ENCODE measurements at regions not wholly inside any gene's neighbourhood (a gene's known extent, or its start where the extent isn't known, plus 50 kb on each side); places are given as distances from the start of the nearest gene placed in this dataset.

- 22 to 25% methylated on average over 32 of the region's 32 CpGs for WGBS, 2 donors
- Histone ChIP-seq H3K27ac (ENCODE audit: low read depth in 1 of 2, low read length in 1 of 2) (no peak overlapping the region), H3K9me3 (ENCODE audit: control insufficient read depth in 4 of 4, insufficient read depth in 3 of 4, low read length in 3 of 4) (peaks cover 0 to 2% (median 0%) of the 10 kb centered on the region in 4 donors), H3K9ac (ENCODE audit: insufficient read depth in 1 of 2, low read length in 2 of 2) (no peak overlapping the region), H3K27me3 (ENCODE audit: control insufficient read depth in 3 of 3, insufficient read depth in 3 of 3, low read length in 2 of 3) (peaks cover 0 to 2% (median 0%) of the 10 kb centered on the region in 3 donors), H3K36me3 (ENCODE audit: control insufficient read depth in 4 of 4, insufficient read depth in 4 of 4, low read length in 4 of 4) (no peaks in the 10 kb centered on the region), H3K4me3 (no peak overlapping the region), H3K4me1 (ENCODE audit: control insufficient read depth in 5 of 5, insufficient read depth in 5 of 5, low read length in 5 of 5) (peaks cover 0 to 5% (median 0%) of the 10 kb centered on the region in 5 donors)
- ATAC-seq (ENCODE audit: insufficient read depth, low FRiP score) (peak; percentile 80), DNase-seq (peak; percentile 83 to 89 (median 86))
- peak; percentile 84 for TF ChIP-seq CTCF (IDR thresholded peaks at IDR 0.05; ENCODE audit: control extremely low read depth, extremely low read depth)
These were observed 81.8 kb downstream of the EMP1 start for GRCh38 chr12:13278249-13278787.

- Histone ChIP-seq H3K36me3 (ENCODE audit: control insufficient read depth in 4 of 4, insufficient read depth in 4 of 4, low read length in 4 of 4) (no peaks in the 10 kb centered on the region), H3K4me1 (ENCODE audit: control insufficient read depth in 5 of 5, insufficient read depth in 5 of 5, low read length in 5 of 5) (peaks cover 0 to 5% (median 0%) of the 10 kb centered on the region in 5 donors), H3K9ac (ENCODE audit: insufficient read depth in 1 of 2, low read length in 2 of 2) (no peak overlapping the region), H3K9me3 (ENCODE audit: control insufficient read depth in 4 of 4, insufficient read depth in 3 of 4, low read length in 3 of 4) (peaks cover 0 to 2% (median 0%) of the 10 kb centered on the region in 4 donors), H3K27me3 (ENCODE audit: control insufficient read depth in 3 of 3, insufficient read depth in 3 of 3, low read length in 2 of 3) (peaks cover 0 to 2% (median 0%) of the 10 kb centered on the region in 3 donors), H3K4me3 (no peak overlapping the region), H3K27ac (ENCODE audit: low read depth in 1 of 2, low read length in 1 of 2) (no peak overlapping the region)
- 76 to 81% methylated on average over 4 of the region's 4 CpGs for whole genome bisulfite sequencing, 2 donors
- DNase-seq, result no peak
- TF ChIP-seq CTCF (IDR thresholded peaks at IDR 0.05; ENCODE audit: control extremely low read depth, extremely low read depth), result no peak
- no peak for ATAC-seq (ENCODE audit: insufficient read depth, low FRiP score)
These were observed 80.8 kb downstream of the EMP1 start for GRCh38 chr12:13277293-13277692.

GRCh38 chr12:13275241-13276085, 78.9 kb downstream of the EMP1 start:
- Histone ChIP-seq H3K4me1 (ENCODE audit: control insufficient read depth in 5 of 5, insufficient read depth in 5 of 5, low read length in 5 of 5) (peaks cover 0 to 5% (median 0%) of the 10 kb centered on the region in 5 donors), H3K27me3 (ENCODE audit: control insufficient read depth in 3 of 3, insufficient read depth in 3 of 3, low read length in 2 of 3) (peaks cover 0 to 2% (median 0%) of the 10 kb centered on the region in 3 donors), H3K9me3 (ENCODE audit: control insufficient read depth in 4 of 4, insufficient read depth in 3 of 4, low read length in 3 of 4) (peaks cover 0 to 2% (median 0%) of the 10 kb centered on the region in 4 donors), H3K9ac (ENCODE audit: insufficient read depth in 1 of 2, low read length in 2 of 2) (no peak overlapping the region), H3K27ac (ENCODE audit: low read depth in 1 of 2, low read length in 1 of 2) (no peak overlapping the region), H3K36me3 (ENCODE audit: control insufficient read depth in 4 of 4, insufficient read depth in 4 of 4, low read length in 4 of 4) (no peaks in the 10 kb centered on the region), H3K4me3 (no peak overlapping the region)
- DNase-seq (peak in 2 of 3 donors; percentile 28 to 41), ATAC-seq (ENCODE audit: insufficient read depth, low FRiP score) (no peak)
- no peak for TF ChIP-seq CTCF (IDR thresholded peaks at IDR 0.05; ENCODE audit: control extremely low read depth, extremely low read depth)
- 51 to 53% methylated on average over 10 of the region's 10 CpGs for WGBS, 2 donors
